ENCODE measurements at regions not wholly inside any gene's neighbourhood (a gene's known extent, or its start where the extent isn't known, plus 50 kb on each side); places are given as distances from the start of the nearest gene placed in this dataset.

DNA sequence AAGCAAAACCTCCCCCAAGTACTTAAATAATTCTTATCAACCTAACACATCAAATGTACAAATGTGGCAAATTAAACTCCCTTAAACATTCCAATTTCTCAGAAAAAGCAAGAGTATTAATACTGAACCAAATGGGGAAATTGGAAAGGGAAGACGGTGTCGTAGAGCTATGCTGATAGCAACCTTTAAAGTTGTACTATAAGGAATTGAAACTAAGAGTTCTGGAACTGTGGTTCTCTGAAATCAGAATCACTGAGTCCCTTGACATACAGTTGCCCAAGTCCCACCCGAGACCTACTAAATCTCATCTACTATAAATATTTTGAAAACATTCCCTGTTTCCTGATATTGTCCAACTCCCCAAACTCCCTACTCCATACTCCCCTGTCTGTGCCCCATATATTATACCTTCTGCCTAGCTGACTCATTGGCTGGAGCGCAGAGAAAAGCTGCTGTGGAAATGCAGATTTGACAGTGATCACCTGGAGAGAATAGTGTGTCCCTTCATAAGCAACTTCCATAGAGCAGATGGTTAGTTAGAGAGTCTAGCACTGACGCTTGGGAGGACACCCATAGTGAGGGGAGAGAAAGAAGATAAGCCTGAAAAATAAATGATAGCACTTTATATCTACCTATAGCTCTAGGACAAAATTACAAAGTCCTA is 51.4 kb upstream of the ITM2B start:
- no peak for DNase-seq

DNA sequence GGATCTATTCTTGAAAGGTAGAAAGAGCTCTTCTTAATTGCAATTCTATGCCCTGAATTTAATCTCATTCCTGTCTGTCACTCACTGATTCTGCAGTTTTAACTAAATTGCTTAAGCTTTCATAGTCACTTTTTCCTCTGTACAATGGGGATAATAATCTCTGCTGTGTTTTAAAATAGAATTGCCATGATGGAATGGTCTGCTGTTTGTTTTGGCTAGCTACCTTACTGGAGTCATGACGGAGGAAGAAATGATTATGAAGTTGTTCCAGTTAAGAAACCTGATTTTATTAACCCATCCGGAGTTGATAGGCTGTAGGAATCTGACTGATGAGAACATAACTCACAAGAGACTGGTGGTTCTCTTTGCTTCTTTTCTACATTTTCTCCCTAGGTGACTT is 54.9 kb upstream of the ITM2B start:
- no peak for DNase-seq

DNA sequence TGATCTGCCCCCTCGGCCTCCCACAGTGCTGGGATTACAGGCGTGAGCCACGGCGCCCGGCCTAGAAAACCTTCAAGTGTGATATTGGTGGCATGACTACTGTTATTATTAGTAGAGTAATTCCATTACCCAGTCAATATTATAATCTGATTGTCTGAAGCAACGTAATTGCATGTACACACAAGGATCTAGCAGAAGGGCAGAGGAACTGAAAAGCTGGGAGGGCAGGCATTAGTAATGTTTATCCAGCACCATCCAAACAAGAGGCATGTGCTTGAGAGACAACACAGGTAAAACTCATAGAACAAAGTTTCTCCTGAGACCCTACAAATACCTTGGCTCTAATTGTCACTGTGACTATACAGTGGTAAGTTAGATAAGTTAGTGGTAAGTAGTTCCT is 56.2 kb upstream of the ITM2B start:
- DNase-seq, result no peak

DNA sequence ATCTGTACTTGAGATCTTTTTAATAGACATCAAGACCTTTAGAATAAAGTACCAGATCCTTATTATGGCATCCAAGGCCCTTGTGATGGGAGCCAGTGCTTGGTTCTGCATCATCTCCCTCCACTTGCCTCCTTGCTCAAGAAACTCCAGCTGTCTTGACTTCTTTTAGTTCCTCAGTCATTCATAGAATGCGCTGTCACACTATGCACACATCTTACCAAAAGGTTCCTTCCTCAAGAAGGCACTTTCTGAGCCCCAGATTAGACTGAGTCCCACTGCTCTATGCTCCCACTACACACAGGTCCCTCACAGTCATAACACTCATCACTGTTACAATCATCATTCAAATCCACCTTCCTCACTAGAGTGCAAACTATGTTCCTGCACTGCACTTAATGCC is 57.8 kb upstream of the ITM2B start:
- no peak for DNase-seq

DNA sequence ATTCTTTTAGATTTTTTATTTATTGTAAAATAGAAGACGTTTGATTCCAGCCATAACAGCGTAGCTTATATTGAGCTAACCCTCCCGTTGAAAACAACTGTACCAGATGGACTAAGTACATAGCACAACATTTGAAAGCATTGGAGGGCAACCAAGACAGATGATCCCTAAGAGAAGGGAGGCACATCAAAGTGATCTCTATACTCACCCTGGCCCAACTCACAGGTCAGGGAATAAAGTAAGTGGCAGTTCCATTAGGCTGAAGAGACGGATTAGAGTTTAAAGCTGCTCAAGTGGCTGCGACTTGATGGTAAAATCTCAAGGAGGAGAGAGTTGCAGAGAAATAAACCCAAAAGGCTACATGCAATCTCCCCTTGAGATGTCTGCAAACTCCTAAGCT is 65.1 kb upstream of the ITM2B start:
- no peak for DNase-seq

DNA sequence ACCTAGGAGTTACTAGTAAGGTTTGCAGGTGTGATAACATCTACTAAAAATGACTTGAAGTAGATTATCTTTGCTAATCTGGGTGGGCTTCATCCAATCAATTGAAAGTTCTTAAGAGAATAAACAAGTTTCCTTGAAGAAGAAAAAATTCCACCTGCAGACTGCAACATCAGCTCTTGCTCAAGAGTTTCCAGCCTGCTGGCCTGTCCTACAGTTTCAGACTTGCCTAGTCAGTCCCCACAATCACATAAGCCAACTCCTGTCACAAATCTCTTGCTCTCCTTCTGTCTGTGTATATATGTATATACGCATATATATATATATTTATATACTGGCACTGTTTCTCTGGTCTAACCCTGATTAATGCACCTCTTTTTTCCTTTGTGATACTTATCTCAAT is 67.3 kb upstream of the ITM2B start:
- no peak for DNase-seq

DNA sequence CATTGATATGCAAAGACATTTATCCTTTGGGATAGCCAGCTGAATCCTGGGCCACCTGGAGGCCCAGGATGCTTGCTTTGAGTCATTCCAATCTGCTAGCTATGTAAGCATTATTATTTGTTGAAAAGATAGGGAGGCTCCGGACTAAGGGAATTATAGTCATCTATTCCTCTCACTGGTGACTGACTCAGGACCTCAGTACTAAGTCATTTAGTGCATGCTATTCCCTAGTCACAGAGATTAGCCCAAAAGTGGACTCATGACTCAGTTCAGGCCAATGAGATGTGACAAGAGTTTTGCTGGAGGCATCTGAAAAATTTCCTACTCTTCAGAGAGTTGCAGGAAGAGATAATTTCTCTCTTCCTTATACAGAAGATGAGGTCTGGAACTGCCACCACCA is 67.9 kb upstream of the ITM2B start:
- no peak for DNase-seq

DNA sequence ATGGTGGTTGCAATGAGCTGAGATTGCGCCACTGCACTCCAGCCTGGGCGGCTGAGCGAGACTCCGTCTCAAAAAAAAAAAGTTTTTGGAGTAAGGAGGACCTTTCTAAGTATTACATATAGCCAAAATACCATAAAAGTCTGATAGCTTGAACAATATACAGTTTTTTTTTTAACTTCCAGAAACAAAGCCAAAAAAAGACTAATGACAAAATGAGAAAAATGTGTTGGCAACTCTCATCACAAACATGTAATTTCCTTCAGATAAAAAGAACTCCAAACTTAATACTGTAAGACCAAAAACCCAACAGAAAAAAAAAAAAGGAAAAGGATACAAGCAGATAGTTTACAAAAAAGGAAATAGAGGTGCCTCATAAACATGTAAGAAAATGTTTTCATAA is 68.2 kb upstream of the MED4 start:
- no peak for DNase-seq

DNA sequence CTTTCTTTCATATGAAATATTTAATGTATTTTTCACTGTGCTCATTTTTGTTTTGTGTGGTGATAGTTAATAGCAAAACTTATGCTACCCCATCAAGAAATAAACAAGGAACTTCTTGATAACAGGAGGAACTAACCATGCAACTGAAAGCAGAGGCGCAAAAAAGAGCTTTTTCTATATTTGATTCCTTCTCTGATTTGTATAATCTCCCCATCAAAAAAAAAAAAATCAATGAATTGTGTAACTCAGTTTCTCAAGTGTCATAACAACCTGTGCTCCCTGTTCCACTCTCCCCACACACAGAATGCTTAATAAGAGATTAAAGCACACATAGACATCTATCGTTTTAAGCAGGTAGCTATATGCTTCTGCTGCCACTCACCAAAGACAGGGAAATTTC is 67.3 kb upstream of the MED4 start:
- no peak for DNase-seq

DNA sequence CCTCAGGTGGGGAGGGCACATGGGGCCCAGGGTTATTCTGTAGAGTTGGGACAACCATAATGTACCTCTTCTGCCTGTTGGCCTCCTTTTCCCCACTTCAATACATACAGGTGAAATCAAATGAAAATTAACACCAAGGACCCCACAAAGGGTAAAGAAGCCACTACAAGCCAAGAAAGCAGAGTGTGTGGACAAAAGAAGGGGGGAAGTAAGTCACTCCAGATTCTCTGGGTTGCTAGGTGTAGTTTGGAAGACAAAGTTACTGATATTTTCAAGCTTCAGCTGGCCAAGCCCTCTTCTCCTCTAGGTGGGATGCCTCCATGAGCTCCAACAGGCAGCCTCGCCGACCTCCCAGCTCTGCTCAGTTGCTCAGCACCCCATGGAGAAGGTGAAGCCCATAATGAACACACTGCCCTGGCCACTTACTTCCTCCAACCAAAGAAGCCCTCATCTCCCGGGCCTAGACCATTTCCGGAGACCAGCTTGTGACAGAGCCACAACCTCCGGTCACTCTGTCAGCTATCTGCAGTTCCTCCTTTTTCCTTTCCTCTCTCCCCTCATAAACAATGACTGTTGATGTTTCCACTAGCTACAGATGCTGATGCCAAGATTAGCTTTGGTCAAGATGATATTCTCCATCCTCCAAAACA is 66.8 kb upstream of the MED4 start:
- peak; percentile 27 for DNase-seq

DNA sequence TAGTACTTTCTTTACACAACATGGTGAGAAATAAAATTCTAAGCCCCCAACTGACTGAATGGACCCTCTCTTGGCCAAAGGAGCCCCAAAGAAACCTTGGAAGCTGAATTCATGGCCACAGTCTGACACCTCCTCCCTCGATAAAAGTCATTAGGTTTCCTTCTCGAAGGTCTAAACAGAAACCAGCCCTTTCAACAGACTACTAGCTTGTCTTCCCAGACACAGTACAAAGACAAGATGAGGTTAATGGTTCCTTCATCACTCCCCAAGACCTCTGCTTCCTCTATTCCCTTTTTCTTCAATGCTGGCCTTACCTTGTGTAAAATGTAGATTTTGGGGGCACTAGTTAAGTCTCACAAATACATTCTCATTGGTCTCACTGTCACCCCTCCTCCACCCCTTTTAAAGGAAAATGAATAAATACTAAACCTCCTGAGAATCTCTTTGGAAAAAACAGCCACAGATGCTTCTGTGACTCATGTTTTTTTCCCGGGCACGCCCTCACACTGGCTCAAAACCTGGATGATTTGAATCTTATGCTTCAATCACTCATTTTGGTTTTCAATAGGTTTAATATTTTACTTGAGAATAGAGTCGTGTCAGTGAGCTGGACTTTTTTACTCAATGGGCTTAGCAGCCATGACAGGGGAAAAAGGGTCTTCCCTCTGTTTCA is 65.8 kb upstream of the MED4 start:
- DNase-seq, result no peak

DNA sequence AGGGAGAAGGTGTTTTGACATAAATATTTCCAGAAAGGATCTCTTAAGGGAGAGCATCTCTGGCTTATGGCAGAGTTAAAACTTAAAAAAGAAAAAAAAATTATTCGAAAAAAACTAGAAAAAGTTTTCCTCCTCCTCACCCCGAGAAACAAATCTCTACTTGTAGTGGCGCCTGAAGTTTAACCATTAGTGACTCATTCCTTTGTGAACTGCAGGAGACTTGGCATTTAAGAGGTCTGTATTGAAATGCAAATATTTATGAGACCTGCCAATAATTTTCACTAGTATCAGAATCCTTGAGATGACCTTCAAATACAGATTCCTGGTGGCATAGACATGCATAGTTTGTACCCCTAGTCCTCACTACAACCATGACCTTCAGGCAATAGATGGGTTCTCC is 64.9 kb upstream of the MED4 start:
- DNase-seq, result no peak

DNA sequence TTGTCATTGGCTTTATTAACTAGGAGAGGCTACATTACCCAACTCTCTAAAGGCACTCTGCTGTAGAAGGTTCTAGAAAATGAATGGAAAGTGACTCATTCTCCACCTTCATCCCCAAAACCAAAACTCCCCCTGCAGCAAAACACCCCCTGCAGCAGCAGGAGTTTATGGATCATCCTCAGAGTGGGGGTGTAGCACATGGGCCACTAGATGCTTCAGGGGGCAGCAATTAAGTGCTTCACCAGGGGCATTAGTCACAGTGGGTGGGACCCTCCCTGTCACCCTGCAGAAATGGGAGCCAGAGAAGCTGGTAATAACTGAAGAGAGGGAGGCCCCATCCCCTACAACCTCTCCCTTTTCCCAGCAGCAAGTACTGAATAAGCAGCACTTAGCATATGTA is 64.5 kb upstream of the MED4 start:
- no peak for DNase-seq

DNA sequence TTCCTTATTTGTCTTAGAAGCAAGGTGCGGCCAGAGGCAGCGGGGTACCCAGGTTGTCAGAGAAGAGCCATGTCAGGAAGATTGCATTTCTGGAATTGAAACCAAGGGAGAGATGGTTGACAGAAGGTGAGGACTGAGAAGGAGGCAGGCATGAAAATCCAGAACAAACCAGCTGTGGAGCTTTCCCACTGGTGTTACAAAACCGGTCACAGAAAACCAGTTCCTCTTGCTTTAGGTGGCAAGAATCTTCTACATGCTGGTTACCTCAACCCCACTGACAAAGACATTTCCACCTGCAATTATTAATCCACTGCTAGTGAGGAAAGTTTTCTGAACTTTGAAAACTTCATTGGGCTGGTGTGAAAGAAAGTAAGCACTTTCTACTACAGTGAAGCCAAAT is 64.0 kb upstream of the MED4 start:
- no peak for DNase-seq

DNA sequence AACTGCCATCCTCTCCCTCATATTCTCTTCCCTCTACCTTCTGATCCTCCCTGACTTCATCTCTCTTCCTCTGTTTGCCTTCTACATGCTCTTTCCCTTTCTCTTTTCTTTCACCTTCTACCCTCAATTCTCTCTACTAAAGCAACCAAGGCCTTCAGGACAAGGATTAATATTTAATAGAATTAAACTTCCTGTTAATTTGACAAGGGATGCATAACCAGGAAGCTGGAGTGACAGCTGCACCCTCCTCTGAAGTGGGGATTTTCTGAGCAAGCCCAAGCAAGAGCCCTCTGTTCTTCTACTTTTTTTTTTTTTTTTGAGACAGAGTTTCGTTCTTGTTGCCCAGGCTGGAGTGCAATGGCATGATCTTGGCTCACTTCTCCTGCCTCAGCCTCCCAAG is 63.4 kb upstream of the MED4 start:
- no peak for DNase-seq

DNA sequence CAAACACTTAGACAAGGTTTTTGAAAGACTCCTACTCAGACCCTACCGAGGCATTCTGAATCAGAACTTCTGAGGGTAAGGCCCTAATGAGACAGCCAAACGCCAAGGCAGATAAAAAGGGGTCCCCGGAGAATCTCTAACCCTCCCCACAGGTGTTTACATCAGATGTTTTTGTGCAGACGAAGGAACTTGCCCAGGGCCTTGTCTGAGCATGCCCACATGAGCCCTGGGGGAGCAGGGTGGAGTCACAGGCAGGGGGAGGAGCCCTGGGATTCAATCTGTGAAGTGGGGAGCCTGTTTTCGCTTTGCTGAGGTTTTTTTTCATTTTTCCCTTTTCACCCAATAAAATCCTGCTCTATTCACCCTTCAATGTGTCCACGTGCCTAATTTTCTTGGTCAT is 61.6 kb upstream of the MED4 start:
- DNase-seq, result no peak

DNA sequence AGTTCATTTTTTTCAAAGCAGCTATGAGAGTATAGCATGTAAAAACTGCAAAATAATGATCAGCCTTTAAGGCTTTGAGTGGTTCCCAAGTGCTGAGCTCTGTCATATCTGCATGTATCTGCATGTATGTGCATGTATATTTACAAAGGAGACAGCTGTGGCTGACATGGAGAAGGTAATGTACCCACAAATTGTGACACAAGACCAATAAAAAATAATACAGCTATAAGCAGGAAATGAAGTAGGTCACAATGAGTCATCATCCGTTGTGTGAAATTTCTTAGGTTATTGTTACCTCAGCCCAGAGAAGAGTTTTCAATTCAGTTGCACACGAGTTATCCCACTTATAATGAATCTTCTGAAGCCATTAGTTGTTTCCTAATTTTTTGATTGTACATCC is 60.9 kb upstream of the MED4 start:
- DNase-seq, result no peak

DNA sequence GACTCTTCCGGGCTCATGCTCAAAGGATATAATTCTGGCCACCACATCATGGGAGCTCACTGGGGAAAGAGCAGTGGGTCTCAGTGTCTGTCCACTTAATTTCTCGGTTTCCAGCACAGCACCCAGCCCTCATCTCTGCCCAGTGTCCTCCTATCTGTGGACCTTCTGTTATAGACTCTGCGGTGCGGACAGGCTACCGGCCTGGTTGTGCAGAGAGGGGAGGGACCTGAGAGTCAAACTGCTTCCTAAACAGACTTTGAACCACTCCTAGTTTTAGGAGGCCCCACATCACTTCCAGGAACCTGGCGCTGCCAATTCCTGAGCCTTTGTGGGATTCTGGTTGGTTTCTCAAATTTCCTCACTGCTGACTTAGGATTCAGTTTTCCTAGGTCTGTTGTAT is 59.8 kb upstream of the MED4 start:
- DNase-seq, result no peak

DNA sequence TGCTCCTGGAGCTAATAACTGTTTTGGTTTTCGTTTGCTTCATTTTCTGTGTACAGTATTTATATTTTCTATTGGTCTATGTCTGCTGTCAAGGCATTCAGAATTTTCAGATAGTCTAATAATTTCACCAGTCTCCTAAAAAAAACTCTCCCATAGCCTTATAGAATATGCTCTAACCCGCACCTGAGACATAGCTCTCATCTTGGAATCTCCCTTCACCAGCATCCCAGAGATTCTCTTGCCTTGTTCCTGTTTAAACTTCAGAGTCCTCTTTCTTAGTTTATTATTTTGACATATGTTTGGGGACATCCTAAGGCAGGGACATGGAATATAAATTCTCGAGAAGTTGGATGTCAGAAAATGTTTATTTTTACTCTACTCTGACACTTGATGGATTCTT is 58.3 kb upstream of the MED4 start:
- no peak for DNase-seq

DNA sequence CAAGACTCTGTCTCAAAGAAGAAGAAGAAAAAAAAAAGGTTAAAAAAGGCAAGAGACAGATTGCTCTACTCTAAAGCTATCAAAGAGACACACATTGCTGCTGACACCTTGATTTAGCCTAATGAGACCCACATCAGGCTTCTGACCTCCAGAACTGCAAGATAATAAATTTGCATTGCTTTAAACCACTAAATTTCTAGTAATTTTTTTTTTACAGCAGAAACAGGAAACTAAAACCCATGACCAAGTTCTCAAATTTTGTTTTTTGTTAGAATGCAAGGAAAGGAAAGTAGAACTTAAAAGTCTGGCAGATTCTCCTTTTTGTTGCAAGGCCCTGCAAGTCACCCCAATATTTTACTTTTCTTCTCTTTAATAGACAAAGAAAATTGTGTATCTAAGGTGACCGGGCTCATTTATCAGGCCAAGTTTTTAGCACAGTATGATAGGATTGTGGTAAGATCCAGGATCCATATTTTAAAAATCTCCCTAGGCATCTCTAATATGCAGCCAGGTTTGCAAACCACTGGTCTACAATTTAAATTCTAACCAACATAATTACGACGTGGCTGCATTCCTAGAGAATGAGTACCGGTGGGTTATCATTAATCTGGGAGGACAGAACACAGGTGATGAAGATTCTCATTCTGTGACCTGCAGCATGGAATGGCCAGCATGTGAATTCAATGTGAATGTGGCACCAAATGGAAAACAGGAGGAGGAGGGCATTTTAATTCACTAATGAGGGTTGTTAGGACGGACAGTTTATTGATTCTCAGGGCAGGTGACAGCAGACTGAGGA is 56.7 kb upstream of the MED4 start:
- no peak for DNase-seq

DNA sequence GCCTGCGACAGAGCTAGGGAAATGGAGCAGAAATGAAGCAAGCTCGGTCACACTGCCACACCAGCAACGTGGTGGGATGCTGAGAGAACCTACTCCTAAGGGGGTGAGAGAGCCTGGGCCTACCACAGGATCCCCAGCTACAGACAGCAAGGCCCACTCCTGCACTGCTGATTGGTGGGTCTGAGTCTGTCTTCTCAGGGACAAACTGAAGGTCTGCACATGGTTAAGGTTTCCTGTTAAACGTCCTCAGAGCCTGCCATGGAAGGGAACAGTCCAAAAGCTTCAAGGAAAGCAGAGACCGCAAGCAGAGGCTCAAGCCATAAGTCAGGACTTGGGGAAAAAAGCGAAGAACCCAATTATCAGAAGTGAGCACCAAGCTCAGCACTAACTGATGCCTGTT is 53.5 kb upstream of the MED4 start:
- no peak for DNase-seq

DNA sequence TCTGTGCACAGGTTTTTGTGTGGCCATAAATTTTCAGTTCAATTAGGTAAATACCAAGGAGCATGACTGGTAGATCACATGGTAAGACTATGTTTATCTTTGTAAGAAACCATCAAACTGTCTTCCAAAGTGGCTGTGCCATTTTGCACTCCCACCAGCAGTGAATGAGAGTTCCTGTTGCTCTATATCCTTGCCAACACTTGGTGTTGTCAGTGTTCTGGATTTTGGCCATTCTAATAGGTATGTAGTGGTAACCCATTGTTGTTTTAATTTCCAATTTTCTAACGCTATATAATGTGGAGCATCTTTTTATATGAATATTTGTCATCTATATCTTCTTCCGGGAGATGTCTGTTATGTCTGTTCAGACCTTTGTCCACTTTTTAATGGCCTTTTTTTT is 51.7 kb upstream of the MED4 start:
- DNase-seq, result no peak

DNA sequence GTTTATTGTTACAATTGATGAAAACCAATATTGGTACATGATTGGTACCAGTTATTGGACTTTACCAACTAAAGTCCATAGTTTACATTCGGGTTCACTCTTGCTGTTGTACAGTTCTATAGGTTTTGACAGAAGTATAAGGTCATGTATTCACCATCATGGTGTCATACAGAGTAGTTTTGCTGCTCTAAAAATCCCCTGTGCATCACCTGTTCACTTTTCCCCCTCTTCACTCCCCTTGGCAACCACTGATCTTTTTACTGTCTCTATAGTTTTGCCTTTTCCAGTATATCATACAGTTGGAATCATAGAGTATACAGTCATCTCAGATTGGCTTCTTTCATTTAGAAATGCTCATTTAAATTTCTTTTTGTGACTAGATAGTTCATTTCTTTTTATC is 51.2 kb upstream of the MED4 start:
- no peak for DNase-seq

Data from right hindlimb (tissue), 1 donor.